CD4-positive, alpha-beta T cell treated with Interferon gamma for 1 hour (primary cell): ENCODE measurements at regions not wholly inside any gene's neighbourhood (a gene's known extent, or its start where the extent isn't known, plus 50 kb on each side); places are given as distances from the start of the nearest gene placed in this dataset.
"Not testable (repeated sequence)": the region's sequence is repeated elsewhere in the genome, so short reads cannot be mapped to it uniquely, and the experiment has no call there.

Source experiments
- DNase-seq: peaks from one replicate; pipeline ENCODE4 v3.0.0-alpha.2; 2020

DNA sequence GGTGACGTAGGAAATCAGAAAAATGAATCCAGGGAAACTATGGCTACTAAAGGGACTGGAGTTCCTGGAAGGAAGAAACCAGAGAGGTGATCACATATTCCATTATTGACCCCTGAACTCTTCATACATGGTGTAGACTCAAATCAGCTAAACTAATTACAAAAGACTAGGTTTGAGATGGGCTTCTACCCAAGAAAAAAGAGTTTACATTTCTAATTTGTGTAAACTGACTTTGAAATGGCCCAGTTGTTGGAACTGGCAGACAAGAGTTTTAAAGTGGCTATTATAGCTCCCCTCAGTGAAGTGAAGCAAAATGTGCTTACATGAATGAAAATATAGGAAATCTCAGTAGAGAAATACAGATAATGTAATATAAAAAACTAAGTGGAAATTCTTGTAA, 1619.4 kb upstream of the SEL1L start:
- no peak for DNase-seq

DNA sequence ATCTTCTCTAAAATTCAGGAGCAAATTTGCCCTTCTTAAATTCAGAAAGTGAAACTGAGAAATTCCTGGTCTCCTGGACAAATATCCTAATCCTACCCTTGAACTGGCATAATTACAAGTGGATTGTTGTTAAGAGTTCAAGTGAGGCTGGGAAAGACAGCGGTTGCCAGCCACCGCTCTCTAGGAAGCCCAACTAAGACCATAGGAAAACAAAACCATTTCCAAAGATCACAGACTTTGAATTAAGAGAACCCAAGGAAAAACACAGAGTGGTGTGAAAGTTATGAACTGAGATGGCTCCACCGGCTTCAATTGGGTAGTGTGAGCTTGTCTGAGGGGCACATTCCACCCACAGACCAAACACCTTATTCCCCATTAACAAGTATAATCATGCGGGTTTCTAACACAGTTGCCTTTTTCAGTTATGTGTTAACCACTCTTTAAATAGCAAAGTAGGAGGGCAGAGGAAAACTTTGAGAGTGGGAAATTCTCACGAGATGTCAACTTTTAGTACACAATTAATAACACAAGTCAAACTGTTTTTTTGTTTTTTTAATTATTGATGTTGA, 1628.8 kb upstream of the SEL1L start:
- DNase-seq, result no peak

- DNase-seq, result no peak
Measured at GRCh38 chr14:83163016-83163415, 1629.4 kb upstream of the SEL1L start.

DNA sequence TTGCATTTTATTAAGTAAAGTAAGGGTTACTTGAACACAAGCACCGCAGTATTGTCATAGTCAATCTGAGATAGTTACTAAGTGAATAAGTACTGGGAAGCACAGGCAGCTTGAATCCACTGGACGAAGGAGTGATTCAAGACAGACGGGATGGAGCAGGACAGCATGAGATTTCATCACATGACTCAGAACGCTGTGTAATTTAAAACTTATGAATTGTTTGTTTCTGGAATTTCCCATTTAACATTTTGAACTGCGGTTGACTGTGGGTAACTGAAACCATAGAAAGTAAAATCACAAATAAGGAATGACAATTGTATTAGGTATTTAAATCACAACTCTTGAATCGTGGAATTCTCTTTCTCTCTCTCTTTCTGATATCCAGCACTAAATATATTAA, 1630.4 kb upstream of the SEL1L start:
- no peak for DNase-seq

GRCh38 chr14:83164591-83164990, 1630.9 kb upstream of the SEL1L start:
- DNase-seq, result no peak

- DNase-seq, result no peak
Measured at GRCh38 chr14:83170165-83170564, 1636.5 kb upstream of the SEL1L start.

GRCh38 chr14:83171761-83172160, 1638.1 kb upstream of the SEL1L start:
- no peak for DNase-seq

DNA sequence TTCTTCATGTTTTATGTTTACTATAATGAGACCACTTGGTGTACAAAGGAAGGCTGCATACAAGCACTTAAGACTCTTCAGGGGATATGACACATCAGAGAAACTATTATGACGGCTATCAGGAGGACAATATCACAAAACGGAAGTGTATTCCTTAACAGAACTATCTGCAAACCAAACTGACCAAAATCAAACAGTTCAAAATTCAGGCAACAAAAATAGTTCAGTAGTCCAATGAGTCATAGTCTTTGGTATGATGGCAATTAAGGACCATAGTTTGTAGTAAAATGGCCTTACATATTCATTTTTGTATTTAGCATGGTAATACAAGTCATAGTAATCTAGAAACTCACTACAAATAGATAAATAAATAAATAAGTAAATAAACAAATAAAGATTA, 1638.7 kb upstream of the SEL1L start:
- DNase-seq, result no peak

DNA sequence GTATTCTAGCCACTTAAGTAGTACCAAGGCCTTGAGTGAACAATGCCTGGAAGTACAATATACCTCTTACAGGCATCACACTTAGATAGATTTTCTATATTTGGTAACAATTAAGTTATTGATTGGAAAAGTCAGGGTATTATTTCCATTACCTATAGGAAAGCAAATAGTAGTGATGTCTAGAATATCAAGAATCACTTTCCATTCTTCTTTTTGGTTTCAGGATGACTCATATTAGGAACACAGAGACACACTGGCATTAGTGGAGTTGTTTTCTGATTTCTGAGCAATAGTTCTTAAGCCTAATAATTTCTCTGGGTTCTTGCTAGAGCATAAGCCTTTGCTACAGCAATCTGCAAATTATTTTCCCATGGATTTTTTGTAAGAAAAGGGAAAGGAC, 1640.0 kb upstream of the SEL1L start:
- DNase-seq, result no peak

DNA sequence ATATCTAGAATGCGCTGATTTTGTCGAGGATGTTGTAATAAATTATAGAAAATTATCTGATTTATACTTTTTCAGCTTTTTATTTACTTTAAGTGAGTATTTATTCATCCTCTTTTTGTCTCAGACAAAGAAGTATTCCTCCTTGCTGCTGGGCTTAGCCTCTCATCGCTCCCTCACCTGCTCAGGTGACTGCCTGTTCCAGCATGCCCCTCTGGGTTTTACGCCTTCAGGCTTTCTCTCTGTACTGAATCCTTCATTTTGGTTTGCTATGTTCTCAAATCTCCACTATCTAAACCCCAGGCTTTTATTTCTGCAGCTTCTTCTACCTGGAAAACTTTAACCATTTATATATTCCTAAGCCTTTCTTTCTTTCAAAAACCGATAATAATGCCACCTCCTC, 1650.9 kb upstream of the SEL1L start:
- no peak for DNase-seq

- DNase-seq, result not testable (repeated sequence)
Measured at GRCh38 chr14:83188311-83188710, 1654.7 kb upstream of the SEL1L start.

DNA sequence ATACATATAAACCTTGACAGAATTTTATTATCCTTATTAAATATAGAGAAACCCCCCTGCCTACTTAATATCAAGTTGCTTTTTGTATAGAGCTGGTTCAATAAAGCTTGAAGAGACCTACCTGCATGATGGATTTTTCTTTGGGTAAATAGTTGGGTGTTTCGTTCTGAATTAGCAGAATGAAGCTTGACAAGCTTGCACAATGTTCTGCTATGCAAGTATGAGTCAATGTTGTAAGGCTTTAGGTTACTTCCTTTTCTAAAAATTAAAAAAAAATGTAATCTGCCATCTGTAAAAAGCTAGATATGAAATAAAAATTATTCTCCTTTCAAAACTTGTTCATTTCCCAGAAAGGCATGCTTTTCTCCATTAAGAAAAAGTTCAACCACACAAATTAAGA, 1662.6 kb upstream of the SEL1L start:
- no peak for DNase-seq

- DNase-seq, result no peak
Measured at GRCh38 chr14:83197271-83197670, 1663.6 kb upstream of the SEL1L start.

DNA sequence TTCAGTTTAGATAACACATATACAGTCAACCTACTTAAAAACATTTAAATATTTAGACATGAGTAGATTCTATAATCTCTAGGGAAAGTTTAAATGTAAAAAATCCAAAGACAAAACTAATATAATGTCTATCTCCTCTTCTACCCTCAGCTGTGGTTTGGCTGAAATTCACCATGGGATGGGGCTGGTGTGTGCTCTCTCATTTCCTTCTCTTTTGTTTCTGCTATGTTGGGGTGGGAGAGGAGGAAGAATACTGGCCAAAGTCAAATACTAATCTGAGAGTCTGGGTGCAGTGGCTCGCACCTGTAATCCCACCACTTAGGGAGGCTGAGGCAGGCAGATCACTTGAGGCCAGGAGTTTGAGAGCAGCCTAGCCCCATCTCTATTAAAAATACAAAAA, 1673.9 kb upstream of the SEL1L start:
- no peak for DNase-seq

GRCh38 chr14:83208341-83208740, 1674.7 kb upstream of the SEL1L start:
- DNase-seq, result no peak

DNA sequence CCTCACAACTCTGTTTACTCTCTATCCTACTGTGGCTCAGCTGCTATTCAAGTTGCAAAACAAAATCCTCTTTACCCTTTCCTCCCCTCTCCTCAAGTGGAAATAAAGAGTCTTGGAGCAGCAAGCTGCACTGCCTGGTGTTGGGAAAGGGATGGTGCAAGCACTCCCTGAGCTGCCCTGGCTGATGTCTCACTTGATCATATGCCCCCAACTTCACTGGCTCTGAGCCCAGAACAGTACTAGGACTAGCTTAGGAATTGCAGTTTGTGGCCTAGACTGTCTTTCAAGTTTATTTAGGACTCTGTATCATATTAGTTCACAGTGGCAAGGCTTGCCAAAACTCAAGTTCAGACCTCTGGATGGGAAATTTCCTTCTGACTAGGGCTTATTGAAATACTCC, 1683.8 kb upstream of the SEL1L start:
- no peak for DNase-seq

GRCh38 chr14:83247924-83248639, 1714.4 kb upstream of the SEL1L start:
- DNase-seq, result no peak

- no peak for DNase-seq
Measured at GRCh38 chr14:83251402-83251801, 1717.7 kb upstream of the SEL1L start.

DNA sequence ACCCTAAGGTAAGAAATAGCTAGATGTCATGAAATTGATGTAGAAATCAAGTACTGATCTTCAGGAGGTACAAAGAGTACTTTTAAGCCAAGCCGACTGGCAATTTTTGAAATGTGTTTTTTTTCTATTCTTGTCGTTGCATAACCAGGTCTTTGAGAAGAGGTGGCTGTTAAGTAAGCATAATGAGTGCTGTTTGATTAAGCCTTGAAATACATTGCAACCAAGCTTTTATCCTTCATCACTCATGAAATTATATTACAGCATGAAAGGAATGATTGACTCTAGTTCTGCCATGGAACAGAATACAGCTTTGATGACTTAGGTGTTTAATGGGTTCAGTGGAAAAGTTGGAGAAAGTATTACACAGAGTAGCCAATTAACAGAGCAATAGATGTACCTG, 1720.2 kb upstream of the SEL1L start:
- DNase-seq, result no peak

GRCh38 chr14:83255015-83255726, 1721.5 kb upstream of the SEL1L start:
- DNase-seq, result no peak

GRCh38 chr14:83255727-83256090, 1722.1 kb upstream of the SEL1L start:
- no peak for DNase-seq

DNA sequence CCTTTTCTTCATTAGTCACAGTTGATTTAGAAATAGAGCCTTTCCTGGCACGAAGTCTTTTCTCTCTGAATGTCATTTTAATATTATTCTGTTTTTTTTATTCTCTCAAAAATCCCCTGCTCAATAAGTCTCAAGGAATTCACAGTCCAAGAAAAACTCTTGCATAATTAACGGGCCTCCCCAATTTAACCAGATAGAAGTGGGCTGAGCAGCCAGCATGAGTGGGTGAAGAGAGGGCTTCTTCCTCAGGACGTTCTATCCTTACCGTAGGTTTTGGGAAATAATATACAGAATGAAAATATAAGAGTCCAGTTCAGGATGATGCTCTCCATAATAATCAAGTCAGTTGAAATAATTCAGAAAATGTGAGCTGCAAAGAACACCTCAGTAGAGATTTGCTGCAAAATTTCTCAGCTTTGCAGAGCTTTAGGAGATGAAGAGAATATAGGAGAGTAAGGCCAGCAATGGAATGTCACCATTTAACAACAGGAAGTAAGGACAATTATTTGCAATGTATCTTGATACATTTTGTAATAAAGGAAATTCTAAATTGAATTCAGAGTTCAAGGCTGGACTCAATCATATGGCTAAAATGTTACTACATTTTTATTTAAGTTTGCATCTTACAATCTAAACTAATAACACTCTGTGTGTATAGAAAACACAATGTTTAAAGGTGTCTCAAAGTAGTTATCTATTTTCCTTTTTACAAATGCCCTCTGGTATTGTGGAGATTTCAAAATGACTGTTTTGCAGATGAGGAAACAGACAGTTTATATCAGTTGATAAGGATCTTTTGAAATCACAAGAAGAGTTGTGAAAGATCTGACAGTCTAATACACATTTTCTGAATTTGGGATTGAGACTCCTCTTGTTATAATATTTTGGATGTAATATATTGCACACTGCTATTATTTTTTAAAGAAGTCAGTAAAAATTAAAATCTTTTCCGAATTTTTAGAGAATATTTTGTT, 1724.1 kb upstream of the SEL1L start:
- no peak for DNase-seq

DNA sequence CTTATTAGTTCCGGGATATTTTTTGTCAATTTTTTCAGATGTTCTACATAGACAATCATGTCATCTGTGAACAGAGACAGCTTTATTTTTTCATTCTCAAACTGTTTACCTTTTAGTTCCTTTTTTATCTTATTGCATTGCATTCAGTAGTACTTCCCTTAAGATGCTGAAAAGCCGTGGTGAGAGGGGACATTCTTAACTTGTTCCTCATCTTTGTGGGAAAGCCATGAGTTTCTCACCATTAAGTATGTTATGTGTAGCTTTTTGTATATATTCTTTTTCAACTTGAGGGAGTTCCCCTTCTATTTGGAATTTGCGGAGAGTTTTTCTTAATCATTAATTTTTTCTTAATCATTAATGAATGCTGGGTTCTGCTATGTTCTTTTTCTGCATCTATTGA, 1727.1 kb upstream of the SEL1L start:
- DNase-seq, result no peak
